Spleen (tissue), 11 donors: ENCODE measurements at regions not wholly inside any gene's neighbourhood (a gene's known extent, or its start where the extent isn't known, plus 50 kb on each side); places are given as distances from the start of the nearest gene placed in this dataset.

Experiments
- DNase-seq: peaks from one replicate; pipeline ENCODE4 v3.0.0-alpha.2; 2020
- H3K27ac ChIP-seq, 8 donors: fragments of 200-600 bp; sonication (generic) in 7 of 8; 1 replicate in 4 of 8; 2 replicates in 4 of 8; pipeline versions ENCODE4 v1.5.0 to v1.8.0; 2016 to 2021; ENCODE audit warnings: inconsistent platforms in 4 of 8, mild to moderate bottlenecking in 4 of 8, moderate library complexity in 1 of 8
- H3K27me3 ChIP-seq, 7 donors: fragments of 200-600 bp; sonication (generic) in 6 of 7; replicated peaks in 1 of 7; 1 replicate in 4 of 7; 2 replicates in 3 of 7; pipeline versions ENCODE4 v1.5.0 to v1.8.0; 2016 to 2021; ENCODE audit warnings: inconsistent platforms in 3 of 7, mild to moderate bottlenecking in 1 of 7
- H3K36me3 ChIP-seq, 6 donors: fragments of 200-600 bp; sonication (generic) in 5 of 6; 1 replicate in 4 of 6; 2 replicates in 2 of 6; pipeline versions ENCODE4 v1.5.0 to v1.8.0; 2016 to 2021; ENCODE audit warnings: inconsistent platforms in 2 of 6
- H3K4me1 ChIP-seq, 6 donors: fragments of 200-600 bp; sonication (generic) in 5 of 6; 1 replicate in 3 of 6; 2 replicates in 3 of 6; pipeline versions ENCODE4 v1.5.0 to v1.8.0; 2016 to 2021; ENCODE audit warnings: inconsistent platforms in 3 of 6
- H3K4me3 ChIP-seq, 8 donors: fragments of 200-600 bp; sonication (generic) in 7 of 8; 1 replicate in 4 of 8; 2 replicates in 4 of 8; pipeline versions ENCODE4 v1.5.0 to v1.8.0; 2016 to 2021; ENCODE audit warnings: inconsistent platforms in 4 of 8, mild to moderate bottlenecking in 4 of 8, moderate library complexity in 2 of 8
- H3K9me3 ChIP-seq, 8 donors: fragments of 200-600 bp; sonication (generic) in 7 of 8; 1 replicate in 4 of 8; 2 replicates in 4 of 8; pipeline versions ENCODE4 v1.5.0 to v1.8.0; 2016 to 2021; ENCODE audit warnings: inconsistent platforms in 4 of 8
- POLR2A ChIP-seq, 3 donors: fragments of 450-650 bp; IDR thresholded peaks; one replicate each; pipeline ENCODE4 v1.5.1; 2017; ENCODE audit warnings: antibody characterized with exemption in 3 of 3, mild to moderate bottlenecking in 1 of 3
- POLR2AphosphoS5 ChIP-seq, 3 donors: sonication (generic); formaldehyde crosslinking; IDR thresholded peaks; one replicate each; pipeline ENCODE4 v1.5.1; 2017; ENCODE audit warnings: antibody characterized with exemption in 3 of 3
- WGBS, 5 donors: extraction: QIAGEN DNeasy Blood & Tissue Kit in 3 of 5; methylation state at CpG; one replicate each; pipeline versions ENCODE4 v1.1.5 to v1.1.7; 2013 to 2018; 5-methylcytosine and 5-hydroxymethylcytosine counted together
- intact Hi-C: fragments of 100-400 bp; cut with DNase I; formaldehyde crosslinking; loops from one replicate; pipeline ENCODE4 v1.15.0; 2023; ENCODE audit warnings: low total_unique reads
- TF ChIP-seq, protein P1 (sequence below), 11 experiments: fragments of 200-600 bp in 7 of 11; fragments of 450-650 bp in 4 of 11; sonication (generic) in 4 of 11; IDR thresholded peaks in 8 of 11; conservative IDR thresholded peaks in 3 of 11; 1 replicate in 7 of 11; 2 replicates in 4 of 11; pipeline versions ENCODE4 v1.4.0 to v1.8.0; 2016 to 2021; ENCODE audit warnings: antibody characterized with exemption in 11 of 11, inconsistent platforms in 4 of 11, mild to moderate bottlenecking in 1 of 11
- donor health status: healthy with polysubstance abuse.
- donor health status: DM: no; HTN: no; CAD: no; lungs with moderate emphysema.
- donor health status: DM: no; HTN: no; CAD: no.
- donor health status: Bipolar disorder and iron deficiency.
- donor health status: healthy.
- donor health status: DM: no; HTN: no; CAD: no.
- donor health status: DM: yes; HTN: yes; CAD: no.

DNA sequence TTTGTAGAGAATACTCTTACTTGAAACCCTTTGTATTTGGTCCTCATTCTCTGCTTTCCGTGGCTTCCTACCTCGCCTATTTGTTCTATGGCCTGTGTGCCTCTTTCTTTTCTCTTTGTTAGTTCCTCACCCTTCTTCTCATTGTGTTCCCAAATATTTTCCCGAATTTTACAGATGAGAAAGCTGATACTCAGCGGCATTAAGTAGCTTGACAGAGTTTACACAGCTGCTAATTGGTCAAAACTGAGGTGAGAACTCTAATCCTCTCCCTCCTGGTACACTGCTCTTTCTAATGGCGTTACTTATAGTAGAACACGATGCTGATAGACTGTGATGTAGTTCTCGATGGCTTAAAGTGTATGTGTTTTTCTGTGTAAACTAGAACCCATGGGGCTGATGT lies 80.7 kb upstream of the HDAC9 start:
- no peak for DNase-seq
- no peak overlapping the region for H3K27ac ChIP-seq
- no peaks in the 10 kb centered on the region for H3K9me3 ChIP-seq
- intact Hi-C loops: no loop called here
- no peak overlapping the region for H3K4me3 ChIP-seq
- H3K27me3 ChIP-seq: no peaks in the 10 kb centered on the region
- no peaks in the 10 kb centered on the region for H3K36me3 ChIP-seq
- 86 to 93% (median 91%) methylated on average over 7 of the region's 7 CpGs for WGBS, 5 donors
- TF ChIP-seq, protein P1, sequence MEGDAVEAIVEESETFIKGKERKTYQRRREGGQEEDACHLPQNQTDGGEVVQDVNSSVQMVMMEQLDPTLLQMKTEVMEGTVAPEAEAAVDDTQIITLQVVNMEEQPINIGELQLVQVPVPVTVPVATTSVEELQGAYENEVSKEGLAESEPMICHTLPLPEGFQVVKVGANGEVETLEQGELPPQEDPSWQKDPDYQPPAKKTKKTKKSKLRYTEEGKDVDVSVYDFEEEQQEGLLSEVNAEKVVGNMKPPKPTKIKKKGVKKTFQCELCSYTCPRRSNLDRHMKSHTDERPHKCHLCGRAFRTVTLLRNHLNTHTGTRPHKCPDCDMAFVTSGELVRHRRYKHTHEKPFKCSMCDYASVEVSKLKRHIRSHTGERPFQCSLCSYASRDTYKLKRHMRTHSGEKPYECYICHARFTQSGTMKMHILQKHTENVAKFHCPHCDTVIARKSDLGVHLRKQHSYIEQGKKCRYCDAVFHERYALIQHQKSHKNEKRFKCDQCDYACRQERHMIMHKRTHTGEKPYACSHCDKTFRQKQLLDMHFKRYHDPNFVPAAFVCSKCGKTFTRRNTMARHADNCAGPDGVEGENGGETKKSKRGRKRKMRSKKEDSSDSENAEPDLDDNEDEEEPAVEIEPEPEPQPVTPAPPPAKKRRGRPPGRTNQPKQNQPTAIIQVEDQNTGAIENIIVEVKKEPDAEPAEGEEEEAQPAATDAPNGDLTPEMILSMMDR (IDR thresholded peaks at IDR 0.05 in 8 of 11, conservative IDR thresholded peaks at IDR 0.05 in 3 of 11): no peak
- no peak for TF ChIP-seq POLR2A (IDR thresholded peaks at IDR 0.05)
- TF ChIP-seq POLR2AphosphoS5 (IDR thresholded peaks at IDR 0.05): no peak
- H3K4me1 ChIP-seq: no peaks in the 10 kb centered on the region

DNA sequence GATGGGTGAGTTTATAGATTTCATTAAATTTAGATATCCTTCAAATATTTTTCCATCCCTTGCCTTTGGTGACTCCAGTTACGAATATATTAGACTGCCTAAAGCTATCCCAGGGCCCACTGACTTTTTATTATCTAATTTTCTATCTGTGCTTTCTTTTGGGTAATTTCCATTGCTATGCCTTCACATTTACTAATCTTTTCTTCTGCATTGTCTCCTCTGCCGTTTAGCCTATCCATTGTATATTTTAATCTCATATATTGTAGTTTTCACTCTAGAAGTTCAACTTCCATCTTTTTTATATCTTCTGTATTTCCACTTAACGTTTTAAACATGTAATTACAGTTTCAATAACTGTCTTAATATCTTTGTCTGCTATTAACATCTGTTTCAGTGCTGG lies 78.6 kb upstream of the HDAC9 start:
- WGBS, 5 donors: 80 to 88% (median 82%) methylated on average over 3 of the region's 3 CpGs

DNA sequence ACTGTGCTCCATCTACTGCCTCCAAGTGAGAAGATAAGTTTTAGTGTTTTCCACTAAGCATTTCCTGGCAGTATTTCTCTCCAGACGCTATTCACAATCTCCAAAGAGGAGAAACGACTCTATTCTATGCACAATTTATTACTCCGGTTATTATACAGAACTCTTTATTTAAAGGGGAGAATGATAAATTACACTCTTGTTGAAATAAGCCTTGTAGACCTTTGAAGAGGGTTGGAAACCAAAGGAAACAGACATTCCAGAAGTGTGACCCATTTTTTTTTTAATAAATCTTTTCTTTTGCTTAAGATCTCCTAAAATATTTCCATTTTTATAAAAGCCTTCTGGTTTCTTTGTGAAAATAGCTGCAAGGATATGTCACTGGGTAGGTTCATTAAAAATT lies 76.1 kb upstream of the HDAC9 start:
- intact Hi-C loops: no loop called here
- Histone ChIP-seq H3K9me3 (no peaks in the 10 kb centered on the region), H3K36me3 (no peaks in the 10 kb centered on the region), H3K4me3 (no peak overlapping the region), H3K4me1 (peaks cover 0 to 14% (median 6%) of the 10 kb centered on the region in 6 donors), H3K27me3 (no peaks in the 10 kb centered on the region), H3K27ac (no peak overlapping the region)
- TF ChIP-seq, protein P1 (IDR thresholded peaks at IDR 0.05 in 8 of 11, conservative IDR thresholded peaks at IDR 0.05 in 3 of 11): no peak
- no peak for TF ChIP-seq POLR2A (IDR thresholded peaks at IDR 0.05)
- TF ChIP-seq POLR2AphosphoS5 (IDR thresholded peaks at IDR 0.05): no peak
- no peak for DNase-seq
- WGBS, 5 donors: 55 to 86% (median 79%) methylated on average over 3 of the region's 3 CpGs

More for the DNA sequence above, 78.6 kb upstream of the HDAC9 start:
- no peak for DNase-seq
- TF ChIP-seq, protein P1 (IDR thresholded peaks at IDR 0.05 in 8 of 11, conservative IDR thresholded peaks at IDR 0.05 in 3 of 11): no peak
- no peak for TF ChIP-seq POLR2AphosphoS5 (IDR thresholded peaks at IDR 0.05)
- TF ChIP-seq POLR2A (IDR thresholded peaks at IDR 0.05): no peak
- intact Hi-C loops: no loop called here
- H3K4me3 ChIP-seq: no peak overlapping the region
- H3K27me3 ChIP-seq: no peaks in the 10 kb centered on the region
- peaks cover 0 to 14% (median 6%) of the 10 kb centered on the region in 6 donors for H3K4me1 ChIP-seq
- H3K36me3 ChIP-seq: no peaks in the 10 kb centered on the region
- no peaks in the 10 kb centered on the region for H3K9me3 ChIP-seq
- no peak overlapping the region for H3K27ac ChIP-seq

DNA sequence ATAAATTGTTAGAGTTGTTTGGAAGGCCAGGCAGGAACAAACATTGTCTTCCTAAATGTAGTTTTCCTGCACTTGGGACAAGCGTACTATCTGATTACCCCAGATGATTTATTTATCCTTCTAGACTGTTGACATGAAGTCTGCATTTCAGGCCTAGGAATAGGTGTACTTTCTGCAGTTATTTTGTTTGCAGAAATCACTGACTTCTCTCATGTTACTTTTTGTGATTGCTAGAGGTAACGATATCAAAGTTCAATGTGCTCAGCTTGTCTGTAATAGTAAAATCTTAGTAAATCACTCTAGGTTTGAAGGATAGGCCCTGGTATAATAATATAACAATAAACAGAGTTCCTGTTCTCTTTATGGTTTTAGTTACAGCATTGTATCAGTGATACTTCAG lies 75.4 kb upstream of the HDAC9 start:
- intact Hi-C loops: no loop called here
- H3K4me1 ChIP-seq: peaks cover 0 to 14% (median 6%) of the 10 kb centered on the region in 6 donors
- WGBS, 5 donors: 81 to 90% (median 86%) methylated on average over 2 of the region's 2 CpGs
- H3K27ac ChIP-seq: no peak overlapping the region
- H3K36me3 ChIP-seq: no peaks in the 10 kb centered on the region
- no peak for DNase-seq
- H3K27me3 ChIP-seq: no peaks in the 10 kb centered on the region
- no peaks in the 10 kb centered on the region for H3K9me3 ChIP-seq
- TF ChIP-seq POLR2AphosphoS5 (IDR thresholded peaks at IDR 0.05): no peak
- no peak for TF ChIP-seq POLR2A (IDR thresholded peaks at IDR 0.05)
- TF ChIP-seq, protein P1 (IDR thresholded peaks at IDR 0.05 in 8 of 11, conservative IDR thresholded peaks at IDR 0.05 in 3 of 11): no peak
- H3K4me3 ChIP-seq: no peak overlapping the region
